Activated CD4-positive, alpha-beta T cell treated with anti-CD3 and anti-CD28 coated beads, Interleukin-2, amount 50 U/mL, for 48 hours (primary cell): ENCODE measurements at regions not wholly inside any gene's neighbourhood (a gene's known extent, or its start where the extent isn't known, plus 50 kb on each side); places are given as distances from the start of the nearest gene placed in this dataset.
A peak's percentile ranks its signal among the peaks of the same experiment; 100 is the strongest.
"Not testable (repeated sequence)": the region's sequence is repeated elsewhere in the genome, so short reads cannot be mapped to it uniquely, and the experiment has no call there.

Experiments used
- DNase-seq, 2 experiments: peaks; one replicate each; pipeline ENCODE4 v3.0.0-alpha.2; 2020

- DNase-seq = no peak
These were observed 129.7 kb upstream of the MAP3K1 start for GRCh38 chr5:56685503-56686217.

GRCh38 chr5:56684159-56684558 lies 131.2 kb upstream of the MAP3K1 start:
- DNase-seq = no peak

DNA sequence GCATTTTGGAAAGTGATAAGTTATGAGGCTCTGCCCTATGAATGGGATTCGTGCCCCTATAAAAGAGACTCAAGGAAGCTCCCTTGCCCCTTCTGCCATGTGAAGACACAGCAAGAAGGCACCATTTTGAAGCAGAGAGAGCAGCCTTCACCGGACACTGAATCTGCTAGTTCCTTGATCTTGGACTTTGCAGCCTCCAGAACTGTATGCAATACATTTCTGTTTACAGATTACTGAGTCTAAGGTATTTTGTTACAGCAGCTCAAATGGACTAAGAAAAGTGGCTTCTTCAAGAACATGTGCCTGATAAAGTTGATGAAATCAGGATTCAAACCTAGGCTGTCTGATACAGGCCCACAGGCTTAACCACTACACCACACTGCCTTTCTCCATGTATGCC lies 131.6 kb upstream of the MAP3K1 start:
- no peak for DNase-seq

GRCh38 chr5:56683281-56683680 lies 132.1 kb upstream of the MAP3K1 start:
- no peak for DNase-seq

DNA sequence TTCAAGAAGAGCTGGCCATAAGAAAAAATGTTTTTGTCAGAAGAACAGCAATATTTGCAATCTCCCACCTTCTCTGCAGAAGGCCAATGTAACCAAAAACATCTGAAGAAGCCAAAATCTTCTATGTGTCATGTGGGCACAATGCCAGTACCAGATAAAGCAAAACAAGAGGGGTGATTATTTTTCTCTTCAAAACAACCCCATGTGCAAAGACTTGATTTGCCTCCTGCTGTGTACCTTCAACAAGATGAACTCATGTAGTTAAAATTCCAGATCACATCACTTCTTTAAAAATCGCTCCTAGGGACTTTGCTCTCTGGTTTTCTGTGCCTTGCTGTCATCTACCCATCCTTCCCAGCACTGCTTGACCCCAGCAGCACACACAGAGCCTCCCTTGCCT lies 134.0 kb upstream of the MAP3K1 start:
- no peak for DNase-seq

DNA sequence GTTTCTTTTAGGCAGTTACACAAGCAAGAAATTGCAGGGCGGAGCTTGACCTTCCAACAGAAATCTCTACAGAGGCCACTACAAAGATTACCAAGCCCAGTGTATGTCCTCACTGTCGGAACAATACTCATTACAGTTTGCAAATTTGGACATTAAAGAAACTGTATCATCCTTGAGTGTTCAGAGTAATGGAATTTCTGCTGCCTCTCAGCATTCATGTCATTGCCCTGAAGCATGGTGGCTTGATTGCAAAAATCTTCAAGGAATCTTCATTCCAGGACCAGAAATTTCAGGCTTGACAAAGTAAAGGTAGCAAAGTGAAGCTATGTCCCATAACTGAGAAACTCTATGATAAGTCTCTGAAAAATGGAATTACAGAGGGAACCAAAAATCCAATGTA lies 134.6 kb upstream of the MAP3K1 start:
- no peak for DNase-seq

- no peak for DNase-seq
These were observed 137.6 kb upstream of the MAP3K1 start for GRCh38 chr5:56677690-56678305.

DNA sequence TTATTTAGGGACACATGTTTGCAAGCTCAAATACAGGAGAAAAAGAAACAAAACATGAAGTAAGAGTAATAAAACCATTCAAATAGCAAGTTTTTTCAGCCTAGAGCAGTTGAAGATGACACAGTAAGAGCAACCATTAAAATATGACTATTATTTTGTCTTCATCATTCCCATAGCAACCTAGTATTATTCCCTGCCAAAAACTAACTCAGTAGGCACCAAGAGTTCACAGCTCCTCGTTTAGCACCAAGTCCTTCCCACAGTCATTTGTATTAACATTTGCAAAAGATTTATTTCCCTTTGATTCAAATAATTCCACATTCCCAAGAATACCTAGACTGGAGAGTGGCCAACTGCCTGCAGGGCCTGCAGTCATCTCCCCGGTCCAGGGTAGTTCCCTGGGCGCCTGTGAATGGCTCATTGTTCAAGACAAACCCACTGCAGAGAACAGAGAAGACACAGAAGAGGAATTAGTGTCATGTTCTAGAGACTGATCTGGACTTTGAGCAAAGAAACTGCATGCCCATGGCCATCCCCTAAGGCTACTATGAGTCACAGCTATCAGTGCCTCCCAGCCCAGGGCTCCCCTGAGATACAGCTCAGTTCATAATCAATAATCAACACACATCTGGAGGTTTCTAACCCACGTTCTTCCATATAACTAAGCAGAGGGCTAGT lies 139.1 kb upstream of the MAP3K1 start:
- DNase-seq = no peak

GRCh38 chr5:56674441-56674840 lies 140.9 kb upstream of the MAP3K1 start:
- DNase-seq = no peak

GRCh38 chr5:56673171-56673570 lies 142.2 kb upstream of the MAP3K1 start:
- no peak for DNase-seq

DNA sequence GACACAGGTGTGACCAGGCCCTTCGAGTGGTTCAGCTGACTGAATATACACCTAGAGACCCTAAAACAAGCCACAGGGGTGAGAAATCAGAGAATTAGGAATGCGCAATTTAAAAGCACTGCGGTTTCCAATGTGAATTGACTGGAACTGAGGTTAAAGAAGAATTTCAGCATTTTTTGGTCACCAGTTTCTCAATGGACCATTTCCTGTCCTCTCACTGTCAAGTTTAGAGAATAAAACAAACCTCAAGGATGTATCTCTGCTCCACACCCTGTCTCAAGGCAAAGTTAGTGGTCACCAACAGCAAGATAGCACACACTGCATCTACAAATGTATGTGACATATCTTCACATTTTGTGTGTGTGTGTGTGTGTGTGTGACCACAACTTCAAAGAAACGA lies 143.8 kb upstream of the MAP3K1 start:
- DNase-seq = no peak

- DNase-seq = no peak
These were observed 144.4 kb upstream of the MAP3K1 start for GRCh38 chr5:56670916-56671315.

DNA sequence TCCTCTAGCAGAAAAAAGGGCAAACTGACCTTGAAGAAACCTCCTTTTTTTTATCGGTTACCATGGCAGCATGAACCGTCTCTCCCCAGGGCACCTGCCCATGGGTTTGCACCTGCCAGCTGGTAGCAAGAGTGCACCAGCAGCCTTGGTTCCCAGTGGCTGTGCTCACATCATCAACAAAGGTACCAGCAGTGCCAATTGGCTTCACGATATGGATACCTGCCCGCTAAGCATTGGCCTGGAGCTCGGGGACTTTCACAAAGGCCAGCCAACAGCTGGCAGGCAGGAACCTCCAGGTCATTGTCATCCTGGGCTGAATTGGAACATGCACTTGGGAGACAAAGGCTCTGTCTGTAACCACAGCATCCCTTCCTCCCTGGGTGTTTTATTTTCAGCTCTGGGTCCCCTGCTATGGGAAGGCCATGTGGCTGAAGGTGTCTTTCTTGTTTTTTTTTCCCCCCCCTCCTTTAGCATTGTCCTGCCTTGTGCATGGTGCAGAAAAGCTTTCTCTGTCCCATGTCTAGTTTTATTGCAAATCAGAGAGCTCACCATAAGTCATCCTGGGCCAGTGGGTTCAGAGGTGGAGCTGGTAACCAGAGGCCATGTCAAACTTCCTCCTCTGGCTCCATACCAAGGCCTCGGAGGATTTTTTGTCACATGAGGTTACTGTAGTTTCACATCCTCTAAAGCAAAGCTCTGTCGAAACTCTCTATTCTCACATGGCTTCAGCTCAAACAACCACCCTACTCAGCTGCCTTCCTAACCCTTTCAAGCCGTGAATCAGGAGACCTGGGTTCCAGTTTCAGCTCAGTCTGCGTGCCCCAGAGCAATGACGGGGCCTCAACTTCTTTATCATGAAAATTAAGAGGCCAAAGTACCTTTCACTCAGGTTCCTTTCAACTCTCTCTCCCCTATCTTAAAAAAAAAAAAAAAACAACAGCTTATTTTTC lies 145.5 kb upstream of the MAP3K1 start:
- DNase-seq = peak; percentile 40 to 64

DNA sequence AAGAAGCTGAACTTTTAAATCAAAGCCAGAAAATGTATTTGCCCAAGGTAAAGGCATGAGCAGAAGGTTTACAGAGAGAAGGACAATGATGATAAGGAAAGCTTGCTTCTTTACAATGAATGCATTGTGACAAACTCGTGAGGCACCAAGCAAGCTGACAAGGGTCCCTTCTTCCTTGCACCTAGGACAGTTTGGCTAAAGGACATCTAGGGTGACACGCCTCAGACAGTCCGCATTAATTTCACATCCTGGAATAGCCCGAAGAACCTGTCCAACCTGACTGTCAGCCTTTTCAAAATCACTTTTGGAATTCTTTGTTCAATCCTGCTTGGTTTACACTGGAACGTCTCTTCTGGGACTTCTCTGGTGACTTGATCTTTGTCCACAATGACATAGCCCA lies 146.4 kb upstream of the MAP3K1 start:
- DNase-seq = no peak

- DNase-seq = no peak
These were observed 147.7 kb upstream of the MAP3K1 start for GRCh38 chr5:56667692-56668091.

- no peak for DNase-seq
These were observed 148.4 kb upstream of the MAP3K1 start for GRCh38 chr5:56666901-56667300.

GRCh38 chr5:56665117-56665516 lies 150.2 kb upstream of the MAP3K1 start:
- not testable (repeated sequence) for DNase-seq

DNA sequence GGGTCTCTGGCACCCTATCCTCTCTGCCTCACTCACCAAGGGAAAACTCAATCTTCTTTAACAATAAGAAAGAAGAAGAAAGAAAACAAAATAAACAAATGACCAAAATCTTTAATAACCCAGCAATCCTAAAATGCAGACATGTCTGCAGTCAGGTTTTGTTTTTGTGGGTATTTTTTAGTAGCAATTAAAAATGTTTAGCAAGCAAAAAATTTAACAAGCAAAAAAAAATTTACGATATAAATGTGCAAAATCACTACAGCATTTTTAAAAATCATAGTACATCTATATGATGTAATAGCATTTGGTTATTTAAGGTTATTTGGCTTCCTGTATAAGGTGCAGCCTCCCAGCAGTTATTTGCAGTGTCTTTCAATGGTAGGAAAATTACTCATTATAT lies 151.3 kb upstream of the MAP3K1 start:
- no peak for DNase-seq

- no peak for DNase-seq
These were observed 151.8 kb upstream of the MAP3K1 start for GRCh38 chr5:56663523-56663922.

DNA sequence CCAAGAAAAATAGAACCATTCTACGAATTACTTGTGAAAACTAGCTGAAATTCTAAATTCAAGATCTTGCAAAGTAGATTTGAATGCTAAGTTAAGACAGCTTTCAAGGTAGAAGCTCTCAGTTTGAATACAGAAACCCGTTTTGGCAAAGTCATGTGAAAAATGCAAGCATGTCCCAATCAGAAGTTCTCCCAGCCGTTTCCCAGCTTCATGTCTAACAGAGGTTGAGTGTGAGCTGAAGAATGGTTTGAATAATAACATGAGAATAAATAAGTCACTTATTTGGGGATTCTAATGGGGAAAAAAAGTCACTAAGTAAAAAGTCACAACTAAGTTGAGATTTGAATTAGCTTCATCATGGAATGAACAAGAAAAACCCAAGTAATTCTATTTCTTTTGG lies 152.5 kb upstream of the MAP3K1 start:
- DNase-seq = no peak

DNA sequence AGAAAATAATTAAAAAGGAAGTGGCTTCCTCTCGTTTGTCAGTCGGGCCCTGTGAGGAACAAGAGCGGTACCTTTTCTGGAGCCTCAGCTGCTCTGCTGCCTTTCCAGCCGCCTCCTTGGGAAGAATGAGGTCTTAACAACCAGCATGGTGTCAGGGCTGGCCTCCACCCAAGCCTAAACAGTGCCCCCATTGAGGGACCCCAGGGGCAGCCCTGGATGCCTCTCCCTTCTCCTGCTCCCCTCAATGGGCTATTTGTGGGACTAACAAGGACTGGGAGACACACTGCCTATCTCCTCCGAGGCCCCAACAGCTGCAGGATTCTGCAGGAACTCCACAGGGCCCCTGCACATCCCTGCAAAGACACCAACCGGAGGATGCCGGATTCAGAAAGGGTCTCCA lies 155.4 kb upstream of the MAP3K1 start:
- DNase-seq = no peak

- no peak for DNase-seq
These were observed 156.4 kb upstream of the MAP3K1 start for GRCh38 chr5:56658972-56659371.
